Effector memory CD8-positive, alpha-beta T cell (primary cell): ENCODE measurements at regions not wholly inside any gene's neighbourhood (a gene's known extent, or its start where the extent isn't known, plus 50 kb on each side); places are given as distances from the start of the nearest gene placed in this dataset.

Experiments used
- ATAC-seq: fragments of 150-1000 bp; cut with Tn5 transposase; replicated peaks from 2 replicates; pipeline ENCODE4 v1.10.0; 2021; ENCODE audit warnings: mild to moderate bottlenecking, moderate library complexity
- DNase-seq, 3 experiments: peaks; one replicate each; pipeline ENCODE4 v3.0.0; 2021
- H3K27ac Mint-ChIP-seq, 2 donors: one replicate each; pipeline ENCODE4 v1.8.0; 2022; ENCODE audit warnings: mild to moderate bottlenecking in 2 of 2, mixed read lengths in 2 of 2, moderate library complexity in 2 of 2
- H3K27me3 Mint-ChIP-seq, 2 donors: one replicate each; pipeline ENCODE4 v1.8.0; 2022; ENCODE audit warnings: mixed read lengths in 2 of 2
- H3K36me3 Mint-ChIP-seq: one replicate; pipeline ENCODE4 v1.8.0; 2022; ENCODE audit warnings: mild to moderate bottlenecking, moderate library complexity, mixed read lengths; ENCODE audit not compliant: insufficient read depth
- H3K4me1 Mint-ChIP-seq, 2 donors: one replicate each; pipeline ENCODE4 v1.8.0; 2022; ENCODE audit warnings: low read depth in 2 of 2, mixed read lengths in 2 of 2
- H3K4me3 Mint-ChIP-seq, 2 donors: one replicate each; pipeline ENCODE4 v1.8.0; 2022; ENCODE audit warnings: mild to moderate bottlenecking in 2 of 2, mixed read lengths in 2 of 2, moderate library complexity in 2 of 2
- H3K9me3 Mint-ChIP-seq, 2 donors: one replicate each; pipeline ENCODE4 v1.8.0; 2022; ENCODE audit warnings: mixed read lengths in 2 of 2

- no peaks in the 10 kb centered on the region for H3K36me3 Mint-ChIP-seq
- DNase-seq (no peak), ATAC-seq (no peak)
Measured at GRCh38 chr11:44456544-44457300, 108.7 kb upstream of the CD82 start.

GRCh38 chr11:44457862-44458261 is 107.6 kb upstream of the CD82 start:
- Mint-ChIP-seq H3K4me3 (no peak overlapping the region), H3K27me3 (peaks cover 0 to 17% of the 10 kb centered on the region in 2 donors), H3K9me3 (no peaks in the 10 kb centered on the region), H3K36me3 (no peaks in the 10 kb centered on the region), H3K4me1 (no peaks in the 10 kb centered on the region), H3K27ac (no peak overlapping the region)
- no peak for ATAC-seq
- no peak for DNase-seq

More at GRCh38 chr11:44456544-44457300, 108.7 kb upstream of the CD82 start:
- Mint-ChIP-seq H3K9me3 (no peaks in the 10 kb centered on the region), H3K4me3 (no peak overlapping the region), H3K4me1 (no peaks in the 10 kb centered on the region), H3K27me3 (peaks cover 0 to 23% of the 10 kb centered on the region in 2 donors), H3K27ac (no peak overlapping the region)

GRCh38 chr11:44463751-44464150 is 101.7 kb upstream of the CD82 start:
- no peak overlapping the region for H3K4me3 Mint-ChIP-seq
- ATAC-seq (no peak), DNase-seq (no peak)
- no peaks in the 10 kb centered on the region for H3K4me1 Mint-ChIP-seq
- no peaks in the 10 kb centered on the region for H3K9me3 Mint-ChIP-seq
- H3K36me3 Mint-ChIP-seq = no peaks in the 10 kb centered on the region
- peaks cover 15 to 49% of the 10 kb centered on the region in 2 donors for H3K27me3 Mint-ChIP-seq
- no peak overlapping the region for H3K27ac Mint-ChIP-seq

- no peak for DNase-seq
- Mint-ChIP-seq H3K4me1 (no peaks in the 10 kb centered on the region), H3K4me3 (no peak overlapping the region), H3K27me3 (peaks cover 20 to 58% of the 10 kb centered on the region in 2 donors), H3K27ac (no peak overlapping the region), H3K9me3 (no peaks in the 10 kb centered on the region), H3K36me3 (no peaks in the 10 kb centered on the region)
- no peak for ATAC-seq
Measured at GRCh38 chr11:44464741-44465140, 100.7 kb upstream of the CD82 start.

- Mint-ChIP-seq H3K9me3 (no peaks in the 10 kb centered on the region), H3K27ac (no peak overlapping the region), H3K36me3 (no peaks in the 10 kb centered on the region), H3K4me1 (no peaks in the 10 kb centered on the region), H3K27me3 (peaks cover 36 to 61% of the 10 kb centered on the region in 2 donors), H3K4me3 (no peak overlapping the region)
- DNase-seq (no peak), ATAC-seq (no peak)
Measured at GRCh38 chr11:44466531-44467205, 98.8 kb upstream of the CD82 start.

- ATAC-seq (no peak), DNase-seq (no peak)
- Mint-ChIP-seq H3K4me1 (no peaks in the 10 kb centered on the region), H3K27ac (no peak overlapping the region), H3K9me3 (no peaks in the 10 kb centered on the region), H3K4me3 (no peak overlapping the region), H3K36me3 (no peaks in the 10 kb centered on the region), H3K27me3 (peaks cover 39 to 61% of the 10 kb centered on the region in 2 donors)
Measured at GRCh38 chr11:44467413-44467812, 98.0 kb upstream of the CD82 start.

- Mint-ChIP-seq H3K27ac (no peak overlapping the region), H3K4me3 (no peak overlapping the region), H3K27me3 (peaks cover 42 to 66% of the 10 kb centered on the region in 2 donors), H3K36me3 (no peaks in the 10 kb centered on the region), H3K9me3 (no peaks in the 10 kb centered on the region), H3K4me1 (no peaks in the 10 kb centered on the region)
- ATAC-seq (no peak), DNase-seq (no peak)
Measured at GRCh38 chr11:44467931-44468330, 97.5 kb upstream of the CD82 start.

GRCh38 chr11:44468345-44468988 is 97.0 kb upstream of the CD82 start:
- H3K27me3 Mint-ChIP-seq = peaks cover 42 to 70% of the 10 kb centered on the region in 2 donors
- H3K27ac Mint-ChIP-seq = no peak overlapping the region
- H3K9me3 Mint-ChIP-seq = no peaks in the 10 kb centered on the region
- H3K4me3 Mint-ChIP-seq = no peak overlapping the region
- no peak for ATAC-seq
- H3K4me1 Mint-ChIP-seq = no peaks in the 10 kb centered on the region
- no peaks in the 10 kb centered on the region for H3K36me3 Mint-ChIP-seq
- DNase-seq = no peak

GRCh38 chr11:44469412-44469811 is 96.1 kb upstream of the CD82 start:
- no peak for ATAC-seq
- no peaks in the 10 kb centered on the region for H3K4me1 Mint-ChIP-seq
- no peak overlapping the region for H3K4me3 Mint-ChIP-seq
- no peak overlapping the region for H3K27ac Mint-ChIP-seq
- DNase-seq = no peak
- H3K36me3 Mint-ChIP-seq = no peaks in the 10 kb centered on the region
- no peaks in the 10 kb centered on the region for H3K9me3 Mint-ChIP-seq
- peaks cover 43 to 66% of the 10 kb centered on the region in 2 donors for H3K27me3 Mint-ChIP-seq

- Mint-ChIP-seq H3K9me3 (no peaks in the 10 kb centered on the region), H3K27ac (no peak overlapping the region), H3K36me3 (no peaks in the 10 kb centered on the region), H3K4me1 (no peaks in the 10 kb centered on the region), H3K27me3 (peaks cover 55 to 80% of the 10 kb centered on the region in 2 donors), H3K4me3 (no peak overlapping the region)
- no peak for DNase-seq
- ATAC-seq = no peak
Measured at GRCh38 chr11:44470854-44471253, 94.6 kb upstream of the CD82 start.

- Mint-ChIP-seq H3K36me3 (peaks cover 2% of the 10 kb centered on the region), H3K27ac (no peak overlapping the region), H3K4me3 (no peak overlapping the region), H3K4me1 (no peaks in the 10 kb centered on the region), H3K9me3 (no peaks in the 10 kb centered on the region), H3K27me3 (peaks cover 56 to 81% of the 10 kb centered on the region in 2 donors)
- ATAC-seq (no peak), DNase-seq (no peak)
Measured at GRCh38 chr11:44471603-44472002, 93.9 kb upstream of the CD82 start.

GRCh38 chr11:44472916-44473315 is 92.5 kb upstream of the CD82 start:
- Mint-ChIP-seq H3K27me3 (peaks cover 66 to 79% of the 10 kb centered on the region in 2 donors), H3K27ac (no peak overlapping the region), H3K36me3 (peaks cover 2% of the 10 kb centered on the region), H3K9me3 (no peaks in the 10 kb centered on the region), H3K4me1 (no peaks in the 10 kb centered on the region), H3K4me3 (no peak overlapping the region)
- DNase-seq (no peak), ATAC-seq (no peak)

GRCh38 chr11:44474702-44475101 is 90.8 kb upstream of the CD82 start:
- no peaks in the 10 kb centered on the region for H3K4me1 Mint-ChIP-seq
- H3K4me3 Mint-ChIP-seq = no peak overlapping the region
- H3K9me3 Mint-ChIP-seq = no peaks in the 10 kb centered on the region
- H3K27me3 Mint-ChIP-seq = peaks cover 56 to 62% of the 10 kb centered on the region in 2 donors
- H3K36me3 Mint-ChIP-seq = peaks cover 2% of the 10 kb centered on the region
- no peak overlapping the region for H3K27ac Mint-ChIP-seq
- ATAC-seq = no peak
- no peak for DNase-seq
